Fibroblast of the conjunctiva (primary cell): ENCODE measurements at regions not wholly inside any gene's neighbourhood (a gene's known extent, or its start where the extent isn't known, plus 50 kb on each side); places are given as distances from the start of the nearest gene placed in this dataset.
"Not testable (repeated sequence)": the region's sequence is repeated elsewhere in the genome, so short reads cannot be mapped to it uniquely, and the experiment has no call there.

Experiments used
- DNase-seq: peaks from one replicate; pipeline ENCODE4 v3.0.0-alpha.2; 2010; ENCODE audit warnings: low read depth

GRCh38 chr10:56104487-56104886 is 256.6 kb downstream of the ZWINT start:
- no peak for DNase-seq

- no peak for DNase-seq
Observed at GRCh38 chr10:56096226-56096517, 264.9 kb downstream of the ZWINT start.

DNA sequence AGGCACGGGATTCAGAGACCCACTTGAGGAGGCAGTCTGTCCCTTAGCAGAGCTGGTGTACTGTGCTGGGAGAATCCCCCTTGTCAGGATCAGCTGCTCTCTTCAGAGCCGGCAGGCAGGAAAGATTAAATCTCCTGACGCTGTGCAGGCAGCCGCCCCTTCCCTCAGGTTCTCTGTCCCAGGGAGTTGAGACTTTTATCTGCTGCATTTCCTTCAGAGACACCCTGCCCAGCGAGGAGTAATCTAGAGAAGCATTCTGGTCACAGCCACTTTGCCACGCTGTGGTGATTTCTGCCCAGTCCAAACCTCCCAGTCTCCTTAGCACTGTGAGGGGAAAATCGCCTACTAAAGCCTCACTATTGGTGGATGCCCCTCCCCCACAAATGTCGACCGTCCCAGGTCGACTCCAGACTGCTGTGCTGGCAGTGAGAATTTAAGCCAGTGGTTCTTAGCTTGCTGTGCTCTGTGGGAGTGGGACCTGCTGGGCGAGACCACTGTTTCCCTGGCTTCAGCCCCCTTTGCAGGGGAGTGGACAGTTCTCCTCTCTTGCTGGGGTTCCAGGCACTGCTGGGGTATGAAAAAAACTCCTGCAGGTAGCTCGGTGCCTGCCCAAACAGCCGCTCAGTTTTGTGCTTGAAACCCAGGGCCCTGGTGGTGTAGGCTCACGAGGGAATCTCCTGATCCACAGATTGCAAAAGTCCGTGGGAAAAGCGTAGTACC is 265.4 kb downstream of the ZWINT start:
- no peak for DNase-seq

- not testable (repeated sequence) for DNase-seq
Observed at GRCh38 chr10:56093645-56094044, 267.4 kb downstream of the ZWINT start.

GRCh38 chr10:56091872-56092271 is 269.2 kb downstream of the ZWINT start:
- no peak for DNase-seq

- no peak for DNase-seq
Observed at GRCh38 chr10:56090914-56091540, 270.0 kb downstream of the ZWINT start.

- DNase-seq = no peak
Observed at GRCh38 chr10:56085406-56086122, 275.5 kb downstream of the ZWINT start.

DNA sequence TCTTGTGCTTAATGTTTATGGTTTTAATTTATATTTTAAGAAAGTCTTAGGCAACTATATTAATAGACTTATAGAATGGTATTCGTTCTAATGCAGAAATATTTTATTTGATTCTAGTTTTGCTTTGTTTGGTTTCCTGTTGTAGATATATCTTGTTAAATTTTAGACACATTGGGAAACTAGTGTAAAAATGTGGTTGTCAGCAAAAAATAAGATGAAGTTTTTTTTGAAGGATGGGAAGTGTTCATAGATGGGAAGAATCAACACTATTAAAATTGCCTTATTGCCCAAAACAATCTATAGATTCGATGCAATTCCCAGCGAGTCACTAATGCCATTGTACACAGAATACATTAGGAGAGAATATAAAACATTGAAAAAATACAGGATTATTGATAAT is 278.9 kb downstream of the ZWINT start:
- no peak for DNase-seq

GRCh38 chr10:56068473-56069263 is 292.4 kb downstream of the ZWINT start:
- no peak for DNase-seq

DNA sequence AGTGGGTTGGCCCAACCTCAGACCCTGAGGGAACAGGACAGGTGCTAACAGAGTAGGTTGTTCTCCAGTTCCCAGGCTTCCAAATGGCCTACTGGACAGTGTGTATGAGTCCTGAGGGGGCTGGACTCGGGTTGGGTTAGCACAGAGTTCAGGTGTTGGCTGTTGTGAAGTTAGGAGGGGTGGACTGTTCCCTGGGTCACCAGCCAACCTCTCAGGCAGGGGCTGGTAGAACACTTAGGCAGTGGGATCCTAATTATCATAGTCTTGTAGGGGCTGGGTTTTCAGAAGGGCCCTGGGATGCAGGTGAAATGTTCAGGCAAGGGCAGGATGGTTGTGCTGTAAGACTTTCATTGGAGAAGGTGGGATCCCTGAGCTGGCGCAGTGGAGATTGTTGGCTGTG is 293.0 kb downstream of the ZWINT start:
- DNase-seq = no peak

DNA sequence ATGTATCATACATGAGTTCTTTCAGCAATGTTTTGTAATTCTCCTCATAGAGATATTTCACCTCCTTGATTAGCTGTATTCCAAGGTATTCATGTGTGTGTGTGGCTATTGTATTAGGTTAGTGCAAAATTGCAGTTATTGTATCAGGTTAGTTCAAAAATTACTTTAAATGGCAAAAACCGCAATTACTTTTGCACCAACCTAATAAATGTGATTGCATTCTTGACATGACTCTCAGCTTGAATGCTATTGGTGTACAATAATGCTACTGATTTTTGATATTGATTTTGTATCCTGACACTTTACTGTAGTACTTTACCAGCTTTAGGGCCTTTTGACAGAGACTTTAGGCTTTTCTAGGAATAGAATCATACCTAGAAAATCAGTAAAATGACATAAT is 297.4 kb downstream of the ZWINT start:
- DNase-seq = no peak

DNA sequence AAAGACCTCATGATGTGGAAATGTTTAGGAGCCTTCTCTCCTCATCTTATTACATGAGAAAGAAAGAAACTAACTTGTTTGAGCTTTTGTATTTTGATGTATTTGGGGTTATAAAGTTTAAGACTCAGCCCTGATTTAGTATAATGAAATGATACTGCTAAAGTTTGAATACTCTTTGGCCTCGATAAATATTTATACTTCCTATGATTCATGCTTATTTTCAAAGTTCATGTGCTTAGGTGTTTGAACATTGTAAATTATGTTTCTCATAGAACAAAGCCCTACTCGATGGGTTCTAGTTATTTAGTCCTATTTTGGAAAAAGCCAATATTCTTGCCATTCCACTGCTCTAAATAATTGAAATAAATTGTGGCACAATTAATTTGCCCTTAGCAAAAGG is 303.2 kb downstream of the ZWINT start:
- DNase-seq = no peak

GRCh38 chr10:56035489-56035888 is 325.6 kb downstream of the ZWINT start:
- no peak for DNase-seq

DNA sequence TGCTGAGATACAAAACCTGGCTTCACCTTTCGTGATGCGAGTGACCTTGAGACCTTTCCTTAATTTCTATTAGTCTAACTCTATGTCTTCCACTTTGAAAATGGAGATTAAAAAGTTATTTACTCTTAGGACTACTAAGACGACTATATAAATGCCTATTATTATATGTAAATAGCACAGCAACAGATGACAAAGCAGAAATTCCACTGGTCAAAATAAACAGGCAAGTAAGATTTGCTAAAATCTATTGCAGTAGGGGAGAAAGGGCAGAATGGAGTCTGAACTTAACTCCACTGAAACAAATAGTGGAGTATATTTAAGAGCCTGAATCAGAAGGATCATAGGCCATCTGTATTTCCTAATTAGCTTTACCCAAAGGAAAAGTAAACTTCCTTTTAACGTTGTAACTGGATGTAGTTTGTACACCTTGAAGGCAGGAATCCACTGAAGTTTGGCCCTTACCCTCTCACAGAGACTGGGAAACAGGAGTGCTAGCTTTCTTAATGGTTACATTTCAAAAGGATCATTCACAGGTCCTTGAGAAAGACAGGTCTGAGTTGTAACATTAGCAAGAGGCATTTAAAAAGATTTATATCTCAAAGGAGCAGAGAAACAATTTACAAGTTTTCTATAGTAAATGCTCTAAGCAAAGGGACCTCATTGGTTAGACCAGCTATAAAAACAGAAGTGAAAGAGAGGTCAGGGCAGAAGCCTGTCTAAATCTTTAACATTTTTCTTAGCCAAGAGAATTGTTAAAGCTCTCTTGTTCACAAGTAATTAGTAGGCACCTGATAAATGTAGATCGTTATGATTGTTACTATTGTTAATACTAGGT is 332.5 kb downstream of the ZWINT start:
- DNase-seq = no peak

DNA sequence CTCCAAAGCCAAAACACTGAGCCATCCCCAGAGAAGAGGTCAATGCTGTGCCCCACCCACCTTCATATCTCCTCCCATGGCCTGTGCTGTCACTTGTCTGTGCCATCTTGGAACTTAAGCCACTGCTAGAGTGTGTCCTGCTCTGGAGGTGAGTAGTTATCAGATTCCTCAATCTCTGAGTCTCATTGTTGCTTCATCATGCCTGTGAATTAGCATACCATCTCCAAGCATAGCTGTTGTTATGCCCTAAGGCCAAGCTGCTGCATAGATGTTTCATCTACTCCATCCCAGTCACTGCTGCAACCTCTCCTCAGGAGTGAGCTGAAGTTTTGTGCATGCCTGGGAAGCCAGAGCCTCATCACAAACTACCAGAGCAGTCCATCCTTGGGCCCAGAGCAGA is 349.0 kb downstream of the ZWINT start:
- no peak for DNase-seq

GRCh38 chr10:56003555-56003954 is 357.5 kb downstream of the ZWINT start:
- DNase-seq = no peak

DNA sequence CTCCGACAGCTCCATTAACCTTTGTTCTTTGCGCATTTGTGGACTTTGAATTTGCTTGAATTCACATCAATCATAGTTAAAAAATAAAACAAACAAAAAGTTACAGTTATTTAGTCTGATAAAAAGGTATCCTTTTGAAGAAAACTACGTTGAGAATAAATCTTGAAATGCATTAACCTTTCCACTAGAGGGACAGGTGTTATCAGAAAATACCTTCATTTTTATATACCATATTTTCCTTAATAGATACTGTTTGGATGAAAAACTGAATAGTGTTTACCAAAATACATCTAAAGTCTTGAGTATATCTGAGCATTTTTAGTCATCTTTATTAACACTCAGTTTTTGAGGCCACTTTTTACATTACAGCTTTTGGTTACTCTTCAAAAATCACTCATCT is 371.9 kb downstream of the ZWINT start:
- DNase-seq = no peak

GRCh38 chr10:55979203-55979602 is 381.9 kb downstream of the ZWINT start:
- DNase-seq = no peak

DNA sequence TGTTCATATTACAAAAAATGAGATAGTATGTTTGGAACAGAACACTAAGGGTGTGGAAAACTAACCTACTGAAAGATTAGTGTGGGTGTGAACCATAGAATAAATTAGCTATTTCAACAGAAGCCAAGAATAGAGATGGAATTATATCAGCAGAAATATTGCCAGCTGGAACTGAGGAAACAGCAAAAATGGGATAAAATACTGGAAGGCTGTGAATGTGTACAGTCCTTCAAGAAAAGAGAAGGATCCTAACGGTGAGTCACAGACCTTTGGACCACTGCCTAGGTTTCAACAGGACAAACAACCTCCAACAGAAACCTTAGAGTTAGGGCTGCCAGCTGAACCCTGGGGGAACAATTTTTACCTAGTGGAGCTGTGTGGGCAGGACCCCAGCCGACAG is 395.0 kb downstream of the ZWINT start:
- no peak for DNase-seq

GRCh38 chr10:55943403-55943802 is 417.7 kb downstream of the ZWINT start:
- no peak for DNase-seq

- no peak for DNase-seq
Observed at GRCh38 chr10:55929291-55929690, 431.8 kb downstream of the ZWINT start.
